IPS-18a (cell line): ENCODE measurements at regions not wholly inside any gene's neighbourhood (a gene's known extent, or its start where the extent isn't known, plus 50 kb on each side); places are given as distances from the start of the nearest gene placed in this dataset.

ENCODE experiments used
- H3K27ac ChIP-seq: one replicate; pipeline ENCODE4 v1.5.1; 2013; ENCODE audit warnings: low read length
- H3K27me3 ChIP-seq: one replicate; pipeline ENCODE4 v1.6.1; 2013; ENCODE audit warnings: mild to moderate bottlenecking, low read length; ENCODE audit not compliant: control insufficient read depth, insufficient read depth
- H3K36me3 ChIP-seq: one replicate; pipeline ENCODE4 v1.6.1; 2013; ENCODE audit warnings: low read depth, low read length; ENCODE audit not compliant: control insufficient read depth
- H3K4me1 ChIP-seq: one replicate; pipeline ENCODE4 v1.6.1; 2013; ENCODE audit warnings: low read depth, low read length; ENCODE audit not compliant: control insufficient read depth
- H3K4me3 ChIP-seq: one replicate; pipeline ENCODE4 v1.5.1; 2013; ENCODE audit warnings: low read length
- H3K9ac ChIP-seq: one replicate; pipeline ENCODE4 v1.6.1; 2013; ENCODE audit warnings: mild to moderate bottlenecking, low read length, moderate library complexity
- H3K9me3 ChIP-seq: one replicate; pipeline ENCODE4 v1.6.1; 2013; ENCODE audit warnings: low read depth, low read length; ENCODE audit not compliant: control insufficient read depth

GRCh38 chr11:45054956-45055355 lies 91.5 kb upstream of the PRDM11 start:
- Histone ChIP-seq H3K27me3 (no peaks in the 10 kb centered on the region), H3K9ac (no peak overlapping the region), H3K4me3 (no peak overlapping the region), H3K4me1 (peaks cover 14% of the 10 kb centered on the region), H3K9me3 (no peaks in the 10 kb centered on the region), H3K36me3 (no peaks in the 10 kb centered on the region), H3K27ac (no peak overlapping the region)

GRCh38 chr11:45056529-45056928 lies 89.9 kb upstream of the PRDM11 start:
- Histone ChIP-seq H3K9ac (no peak overlapping the region), H3K4me3 (no peak overlapping the region), H3K9me3 (no peaks in the 10 kb centered on the region), H3K4me1 (peaks cover 14% of the 10 kb centered on the region), H3K36me3 (no peaks in the 10 kb centered on the region), H3K27ac (no peak overlapping the region), H3K27me3 (no peaks in the 10 kb centered on the region)

- Histone ChIP-seq H3K36me3 (no peaks in the 10 kb centered on the region), H3K4me1 (peaks cover 14% of the 10 kb centered on the region), H3K9me3 (no peaks in the 10 kb centered on the region), H3K9ac (no peak overlapping the region), H3K27ac (no peak overlapping the region), H3K27me3 (no peaks in the 10 kb centered on the region), H3K4me3 (no peak overlapping the region)
Observed at GRCh38 chr11:45057938-45058646, 88.3 kb upstream of the PRDM11 start.

- Histone ChIP-seq H3K9me3 (no peaks in the 10 kb centered on the region), H3K4me3 (no peak overlapping the region), H3K27ac (no peak overlapping the region), H3K4me1 (peaks cover 14% of the 10 kb centered on the region), H3K36me3 (no peaks in the 10 kb centered on the region), H3K27me3 (no peaks in the 10 kb centered on the region), H3K9ac (no peak overlapping the region)
Observed at GRCh38 chr11:45058647-45058950, 87.8 kb upstream of the PRDM11 start.

- no peaks in the 10 kb centered on the region for H3K36me3 ChIP-seq
- no peaks in the 10 kb centered on the region for H3K9me3 ChIP-seq
- peaks cover 14% of the 10 kb centered on the region for H3K4me1 ChIP-seq
- no peak overlapping the region for H3K9ac ChIP-seq
- H3K27me3 ChIP-seq, result no peaks in the 10 kb centered on the region
- no peak overlapping the region for H3K27ac ChIP-seq
- no peak overlapping the region for H3K4me3 ChIP-seq
Observed at GRCh38 chr11:45060707-45061106, 85.7 kb upstream of the PRDM11 start.

- Histone ChIP-seq H3K27me3 (no peaks in the 10 kb centered on the region), H3K4me1 (peaks cover 7% of the 10 kb centered on the region), H3K4me3 (no peak overlapping the region), H3K9me3 (no peaks in the 10 kb centered on the region), H3K9ac (no peak overlapping the region), H3K36me3 (no peaks in the 10 kb centered on the region), H3K27ac (no peak overlapping the region)
Observed at GRCh38 chr11:45061641-45062040, 84.8 kb upstream of the PRDM11 start.

GRCh38 chr11:45062115-45062514 lies 84.3 kb upstream of the PRDM11 start:
- Histone ChIP-seq H3K36me3 (no peaks in the 10 kb centered on the region), H3K27ac (no peak overlapping the region), H3K4me1 (peaks cover 3% of the 10 kb centered on the region), H3K9ac (no peak overlapping the region), H3K4me3 (no peak overlapping the region), H3K27me3 (no peaks in the 10 kb centered on the region), H3K9me3 (no peaks in the 10 kb centered on the region)

GRCh38 chr11:45062974-45063635 lies 83.3 kb upstream of the PRDM11 start:
- H3K9me3 ChIP-seq, result no peaks in the 10 kb centered on the region
- H3K4me1 ChIP-seq, result no peaks in the 10 kb centered on the region
- H3K4me3 ChIP-seq, result no peak overlapping the region
- H3K27me3 ChIP-seq, result no peaks in the 10 kb centered on the region
- no peaks in the 10 kb centered on the region for H3K36me3 ChIP-seq
- no peak overlapping the region for H3K27ac ChIP-seq
- H3K9ac ChIP-seq, result no peak overlapping the region

GRCh38 chr11:45063669-45064068 lies 82.8 kb upstream of the PRDM11 start:
- Histone ChIP-seq H3K4me1 (no peaks in the 10 kb centered on the region), H3K36me3 (no peaks in the 10 kb centered on the region), H3K27me3 (no peaks in the 10 kb centered on the region), H3K9ac (no peak overlapping the region), H3K9me3 (no peaks in the 10 kb centered on the region), H3K27ac (no peak overlapping the region), H3K4me3 (no peak overlapping the region)

- no peaks in the 10 kb centered on the region for H3K27me3 ChIP-seq
- H3K4me3 ChIP-seq, result no peak overlapping the region
- no peak overlapping the region for H3K27ac ChIP-seq
- H3K4me1 ChIP-seq, result no peaks in the 10 kb centered on the region
- no peaks in the 10 kb centered on the region for H3K36me3 ChIP-seq
- no peak overlapping the region for H3K9ac ChIP-seq
- no peaks in the 10 kb centered on the region for H3K9me3 ChIP-seq
Observed at GRCh38 chr11:45067966-45068365, 78.5 kb upstream of the PRDM11 start.

- Histone ChIP-seq H3K4me1 (peaks cover 4% of the 10 kb centered on the region), H3K36me3 (no peaks in the 10 kb centered on the region), H3K9me3 (no peaks in the 10 kb centered on the region), H3K9ac (no peak overlapping the region), H3K27ac (no peak overlapping the region), H3K27me3 (no peaks in the 10 kb centered on the region), H3K4me3 (no peak overlapping the region)
Observed at GRCh38 chr11:45071232-45071631, 75.2 kb upstream of the PRDM11 start.

- no peaks in the 10 kb centered on the region for H3K36me3 ChIP-seq
- no peaks in the 10 kb centered on the region for H3K9me3 ChIP-seq
- H3K27ac ChIP-seq, result no peak overlapping the region
- no peak overlapping the region for H3K9ac ChIP-seq
- peaks cover 4% of the 10 kb centered on the region for H3K4me1 ChIP-seq
- H3K4me3 ChIP-seq, result no peak overlapping the region
- H3K27me3 ChIP-seq, result no peaks in the 10 kb centered on the region
Observed at GRCh38 chr11:45073685-45074141, 72.7 kb upstream of the PRDM11 start.
